ENCODE measurements at regions not wholly inside any gene's neighbourhood (a gene's known extent, or its start where the extent isn't known, plus 50 kb on each side); places are given as distances from the start of the nearest gene placed in this dataset.
A peak's percentile ranks its signal among the peaks of the same experiment; 100 is the strongest.
"Not testable (repeated sequence)": the region's sequence is repeated elsewhere in the genome, so short reads cannot be mapped to it uniquely, and the experiment has no call there.

GRCh38 chr13:68706044-68706443 lies 1401.6 kb upstream of the ATXN8OS start:
- DNase-seq (ENCODE audit: low read depth in 1 of 2, low spot score in 2 of 2); H3K4me2 ChIP-seq (ENCODE audit: insufficient read depth in 1 of 2, low read depth in 2 of 2, low read length in 2 of 2); H3K36me3 ChIP-seq (ENCODE audit: control insufficient read depth in 2 of 4, insufficient read depth in 4 of 4, low read length in 3 of 4); H2BK20ac ChIP-seq (ENCODE audit: low read length); H3K27ac ChIP-seq (ENCODE audit: low read depth, low read length); H3K4me3 ChIP-seq (ENCODE audit: extremely low read depth in 1 of 4, insufficient read depth in 2 of 4, low read depth in 3 of 4, low read length in 4 of 4); H3K4me1 ChIP-seq (replicated peaks in 1 of 4; ENCODE audit: control insufficient read depth in 3 of 4, insufficient read depth in 4 of 4, low read length in 3 of 4); H2BK15ac ChIP-seq (ENCODE audit: low read length); H3K23ac ChIP-seq (ENCODE audit: insufficient read length); H2BK120ac ChIP-seq (replicated peaks; ENCODE audit: low read depth, low read length); FAIRE-seq; H3K4ac ChIP-seq (replicated peaks; ENCODE audit: insufficient read length, low read depth, low read length); H3K79me2 ChIP-seq (ENCODE audit: control insufficient read depth in 1 of 2, insufficient read depth in 2 of 2, low read length in 2 of 2); H2BK12ac ChIP-seq (ENCODE audit: low read depth, low read length); CTCF ChIA-PET (ENCODE audit: partially characterized antibody); H3K9ac ChIP-seq (replicated peaks in 1 of 4; ENCODE audit: extremely low read depth in 1 of 4, low read depth in 3 of 4, low read length in 3 of 4); H4K20me1 ChIP-seq (replicated peaks in 1 of 2; ENCODE audit: control insufficient read depth in 1 of 2, insufficient read depth in 2 of 2, low read length in 2 of 2); H2AFZ ChIP-seq (ENCODE audit: low read length); H3K9me3 ChIP-seq (ENCODE audit: insufficient read depth in 2 of 2, low read depth in 1 of 2, low read length in 1 of 2); H4K91ac ChIP-seq (replicated peaks; ENCODE audit: insufficient read length, low read length); H3K18ac ChIP-seq (ENCODE audit: extremely low read depth, low read length); H3K27me3 ChIP-seq (replicated peaks in 1 of 4; ENCODE audit: control insufficient read depth in 3 of 4, extremely low read depth in 1 of 4, insufficient read depth in 3 of 4, low read length in 3 of 4); H3K79me1 ChIP-seq (ENCODE audit: low read depth, low read length); H2BK5ac ChIP-seq (ENCODE audit: low read depth, low read length); H3K23me2 ChIP-seq (ENCODE audit: low read depth, low read length); H4K5ac ChIP-seq (ENCODE audit: insufficient read length, low read depth, low read length); H4K8ac ChIP-seq (ENCODE audit: extremely low read depth, insufficient read depth, low read length); POLR2A ChIA-PET (ENCODE audit: partially characterized antibody); H3K56ac ChIP-seq (replicated peaks; ENCODE audit: insufficient read length, low read depth, low read length); H2AK5ac ChIP-seq (ENCODE audit: low read depth, low read length); H3K14ac ChIP-seq (ENCODE audit: insufficient read length): not testable (repeated sequence)
- peak; percentile 71; the same call in 1 of the 2 replicates for TF ChIP-seq KDM1A (IDR thresholded peaks at IDR 0.05; ENCODE audit: borderline replicate concordance, low read length)

Data from H1 (cell line).